SK-N-SH treated with all-trans-retinoic acid at 6 μM for 48 hours (cell line): ENCODE measurements at regions not wholly inside any gene's neighbourhood (a gene's known extent, or its start where the extent isn't known, plus 50 kb on each side); places are given as distances from the start of the nearest gene placed in this dataset.

Experiments
- ATAC-seq: fragments of 200-7000 bp; cut with Tn5 transposase; 3 replicates; pipeline ENCODE4 v1.9.1; 2020; ENCODE audit warnings: mild to moderate bottlenecking, moderate library complexity
- ARNTL ChIP-seq: fragments of 450-650 bp; formaldehyde crosslinking; IDR thresholded peaks from 2 replicates; pipeline ENCODE4 v1.5.0; 2020; ENCODE audit warnings: low read depth, mild to moderate bottlenecking, moderate library complexity, borderline replicate concordance
- BACH2 ChIP-seq: fragments of 250-450 bp; sonication (Bioruptor Pico); IDR thresholded peaks from 2 replicates; pipeline ENCODE4 v1.9.0; 2021; ENCODE audit warnings: mild to moderate bottlenecking, borderline replicate concordance
- CSDC2 ChIP-seq: fragments of 250-450 bp; sonication (Bioruptor Pico); IDR thresholded peaks from 2 replicates; pipeline ENCODE4 v1.5.0; 2020; ENCODE audit warnings: mild to moderate bottlenecking, moderate library complexity
- ESRRG ChIP-seq: fragments of 250-450 bp; sonication (Bioruptor Pico); IDR thresholded peaks from 2 replicates; pipeline ENCODE4 v1.6.1; 2021; ENCODE audit warnings: mild to moderate bottlenecking
- GLIS3 ChIP-seq: fragments of 250-450 bp; sonication (Bioruptor Pico); IDR thresholded peaks from 2 replicates; pipeline ENCODE4 v1.5.0; 2020; ENCODE audit warnings: mild to moderate bottlenecking, moderate library complexity
- ISL1 ChIP-seq: fragments of 250-450 bp; sonication (Bioruptor Pico); IDR thresholded peaks from 2 replicates; pipeline ENCODE4 v2.1.2; 2022; ENCODE audit warnings: mild to moderate bottlenecking, moderate library complexity
- OSR1 ChIP-seq: fragments of 250-450 bp; sonication (Bioruptor Pico); IDR thresholded peaks from 2 replicates; pipeline ENCODE4 v1.8.0; 2022; ENCODE audit warnings: moderate library complexity, mild to moderate bottlenecking, inconsistent platforms
- POU6F1 ChIP-seq: fragments of 250-450 bp; sonication (Bioruptor Pico); IDR thresholded peaks from 2 replicates; pipeline ENCODE4 v1.8.0; 2021; ENCODE audit warnings: low read depth, mild to moderate bottlenecking, moderate library complexity, borderline replicate concordance
- PPARA ChIP-seq: fragments of 250-450 bp; sonication (Bioruptor Pico); IDR thresholded peaks from 2 replicates; pipeline ENCODE4 v1.5.0; 2020; ENCODE audit warnings: mild to moderate bottlenecking, borderline replicate concordance
- RARB ChIP-seq: fragments of 250-450 bp; sonication (Bioruptor Pico); IDR thresholded peaks from 2 replicates; pipeline ENCODE4 v1.8.0; 2021; ENCODE audit warnings: mild to moderate bottlenecking, moderate library complexity
- SNAI2 ChIP-seq: fragments of 250-450 bp; sonication (Bioruptor Pico); IDR thresholded peaks from 2 replicates; pipeline ENCODE4 v1.5.0; 2020; ENCODE audit warnings: mild to moderate bottlenecking, moderate library complexity
- TOX ChIP-seq: fragments of 250-450 bp; sonication (Bioruptor Pico); IDR thresholded peaks from 2 replicates; pipeline ENCODE4 v1.8.0; 2021; ENCODE audit warnings: mild to moderate bottlenecking, moderate library complexity, borderline replicate concordance
- ZC3H10 ChIP-seq: fragments of 250-450 bp; sonication (Bioruptor Pico); IDR thresholded peaks from 2 replicates; pipeline ENCODE4 v1.5.1; 2021; ENCODE audit warnings: mild to moderate bottlenecking, moderate library complexity
- ZFP3 ChIP-seq: fragments of 250-450 bp; sonication (Bioruptor Pico); IDR thresholded peaks from 2 replicates; pipeline ENCODE4 v1.5.0; 2020; ENCODE audit warnings: mild to moderate bottlenecking, moderate library complexity
- ZFP30 ChIP-seq: fragments of 450-650 bp; formaldehyde crosslinking; IDR thresholded peaks from 2 replicates; pipeline ENCODE4 v1.5.0; 2022; ENCODE audit warnings: mild to moderate bottlenecking, moderate library complexity
- ZNF565 ChIP-seq: fragments of 450-650 bp; formaldehyde crosslinking; conservative IDR thresholded peaks from 2 replicates; pipeline ENCODE4 v1.5.0; 2020; ENCODE audit warnings: low read depth, mild to moderate bottlenecking, moderate library complexity
- ZNF70 ChIP-seq: fragments of 450-650 bp; formaldehyde crosslinking; IDR thresholded peaks from 2 replicates; pipeline ENCODE4 v1.5.0; 2020; ENCODE audit warnings: mild to moderate bottlenecking, moderate library complexity
- ZNF8 ChIP-seq: fragments of 450-650 bp; formaldehyde crosslinking; IDR thresholded peaks from 2 replicates; pipeline ENCODE4 v1.5.0; 2020; ENCODE audit warnings: mild to moderate bottlenecking, moderate library complexity
- TF ChIP-seq, protein P1 (sequence below): fragments of 250-450 bp; sonication (Bioruptor Pico); IDR thresholded peaks from 2 replicates; pipeline ENCODE4 v1.5.1; 2021; ENCODE audit warnings: mild to moderate bottlenecking, moderate library complexity
- TF ChIP-seq, protein P2 (sequence below): fragments of 250-450 bp; sonication (Bioruptor Pico); IDR thresholded peaks from 2 replicates; pipeline ENCODE4 v1.8.0; 2020; ENCODE audit warnings: mild to moderate bottlenecking, moderate library complexity, borderline replicate concordance
- TF ChIP-seq, protein P3 (sequence below): fragments of 250-450 bp; sonication (Bioruptor Pico); IDR thresholded peaks from 2 replicates; pipeline ENCODE4 v1.5.0; 2020; ENCODE audit warnings: mild to moderate bottlenecking, moderate library complexity
- TF ChIP-seq, protein P4 (sequence below): fragments of 250-450 bp; sonication (Bioruptor Pico); IDR thresholded peaks from 2 replicates; pipeline ENCODE4 v1.5.1; 2020; ENCODE audit warnings: low read depth, mild to moderate bottlenecking, moderate library complexity

GRCh38 chr9:19995619-19996018 lies 206.8 kb upstream of the SLC24A2 start:
- ATAC-seq, result no peak
- TF ChIP-seq GLIS3 (no peak), BACH2 (CRISPR knock-in tag) (no peak), PPARA (no peak), SNAI2 (CRISPR knock-in tag) (no peak), TOX (CRISPR knock-in tag) (no peak), RARB (CRISPR knock-in tag) (no peak), ZNF8 (CRISPR knock-in tag) (no peak), ESRRG (CRISPR knock-in tag) (no peak), CSDC2 (CRISPR knock-in tag) (no peak), ISL1 (CRISPR knock-in tag) (no peak), POU6F1 (CRISPR knock-in tag) (no peak), ZNF565 (no peak), ZFP3 (no peak)
- TF ChIP-seq, protein P1, sequence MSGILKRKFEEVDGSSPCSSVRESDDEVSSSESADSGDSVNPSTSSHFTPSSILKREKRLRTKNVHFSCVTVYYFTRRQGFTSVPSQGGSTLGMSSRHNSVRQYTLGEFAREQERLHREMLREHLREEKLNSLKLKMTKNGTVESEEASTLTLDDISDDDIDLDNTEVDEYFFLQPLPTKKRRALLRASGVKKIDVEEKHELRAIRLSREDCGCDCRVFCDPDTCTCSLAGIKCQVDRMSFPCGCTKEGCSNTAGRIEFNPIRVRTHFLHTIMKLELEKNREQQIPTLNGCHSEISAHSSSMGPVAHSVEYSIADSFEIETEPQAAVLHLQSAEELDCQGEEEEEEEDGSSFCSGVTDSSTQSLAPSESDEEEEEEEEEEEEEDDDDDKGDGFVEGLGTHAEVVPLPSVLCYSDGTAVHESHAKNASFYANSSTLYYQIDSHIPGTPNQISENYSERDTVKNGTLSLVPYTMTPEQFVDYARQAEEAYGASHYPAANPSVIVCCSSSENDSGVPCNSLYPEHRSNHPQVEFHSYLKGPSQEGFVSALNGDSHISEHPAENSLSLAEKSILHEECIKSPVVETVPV, result no peak
- TF ChIP-seq, protein P2, sequence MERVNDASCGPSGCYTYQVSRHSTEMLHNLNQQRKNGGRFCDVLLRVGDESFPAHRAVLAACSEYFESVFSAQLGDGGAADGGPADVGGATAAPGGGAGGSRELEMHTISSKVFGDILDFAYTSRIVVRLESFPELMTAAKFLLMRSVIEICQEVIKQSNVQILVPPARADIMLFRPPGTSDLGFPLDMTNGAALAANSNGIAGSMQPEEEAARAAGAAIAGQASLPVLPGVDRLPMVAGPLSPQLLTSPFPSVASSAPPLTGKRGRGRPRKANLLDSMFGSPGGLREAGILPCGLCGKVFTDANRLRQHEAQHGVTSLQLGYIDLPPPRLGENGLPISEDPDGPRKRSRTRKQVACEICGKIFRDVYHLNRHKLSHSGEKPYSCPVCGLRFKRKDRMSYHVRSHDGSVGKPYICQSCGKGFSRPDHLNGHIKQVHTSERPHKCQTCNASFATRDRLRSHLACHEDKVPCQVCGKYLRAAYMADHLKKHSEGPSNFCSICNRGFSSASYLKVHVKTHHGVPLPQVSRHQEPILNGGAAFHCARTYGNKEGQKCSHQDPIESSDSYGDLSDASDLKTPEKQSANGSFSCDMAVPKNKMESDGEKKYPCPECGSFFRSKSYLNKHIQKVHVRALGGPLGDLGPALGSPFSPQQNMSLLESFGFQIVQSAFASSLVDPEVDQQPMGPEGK, result no peak

DNA sequence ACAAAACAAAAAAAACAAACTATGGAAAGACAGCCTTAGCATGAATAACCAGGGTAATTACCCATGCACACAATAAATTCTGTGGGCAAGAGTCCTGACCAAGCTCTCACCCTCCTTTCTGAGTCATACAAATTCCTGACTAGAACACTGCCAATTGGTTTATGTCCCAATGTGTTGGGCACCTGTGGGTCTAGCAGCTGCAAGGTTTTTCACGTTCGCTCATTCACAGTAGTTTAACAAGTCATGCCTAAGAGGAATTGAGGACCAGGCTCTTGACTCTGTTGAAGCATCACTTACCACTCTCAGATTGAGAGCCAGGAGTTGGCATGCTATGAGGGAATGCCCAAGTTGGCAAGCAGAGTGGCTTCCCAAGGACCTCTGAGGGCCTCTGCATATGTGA lies 205.5 kb upstream of the SLC24A2 start:
- no peak for ATAC-seq
- TF ChIP-seq CSDC2 (CRISPR knock-in tag) (no peak), OSR1 (no peak), ZNF565 (no peak), GLIS3 (no peak), ZFP30 (no peak), SNAI2 (CRISPR knock-in tag) (no peak)

DNA sequence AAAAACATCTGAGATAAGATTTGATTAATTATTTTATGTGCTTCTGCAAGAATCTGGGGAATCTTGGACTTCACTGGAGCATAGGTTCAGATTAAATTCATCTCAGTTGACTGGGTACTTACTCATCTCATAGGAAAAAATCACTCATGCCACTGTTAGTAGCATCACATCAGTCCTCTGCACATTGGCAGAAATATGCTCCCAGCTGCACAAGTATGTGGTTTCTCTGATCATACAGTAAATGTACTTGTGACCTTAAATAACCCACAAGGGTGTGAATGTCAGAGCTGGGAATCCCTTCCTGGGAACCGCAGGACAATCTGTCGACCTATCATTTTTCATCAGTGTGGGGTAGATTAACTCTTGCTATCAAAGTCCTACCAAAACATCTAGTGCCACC lies 203.7 kb upstream of the SLC24A2 start:
- no peak for ATAC-seq
- no peak for TF ChIP-seq GLIS3
- TF ChIP-seq POU6F1 (CRISPR knock-in tag), result no peak
- no peak for TF ChIP-seq ESRRG (CRISPR knock-in tag)
- no peak for TF ChIP-seq ZNF70 (CRISPR knock-in tag)

DNA sequence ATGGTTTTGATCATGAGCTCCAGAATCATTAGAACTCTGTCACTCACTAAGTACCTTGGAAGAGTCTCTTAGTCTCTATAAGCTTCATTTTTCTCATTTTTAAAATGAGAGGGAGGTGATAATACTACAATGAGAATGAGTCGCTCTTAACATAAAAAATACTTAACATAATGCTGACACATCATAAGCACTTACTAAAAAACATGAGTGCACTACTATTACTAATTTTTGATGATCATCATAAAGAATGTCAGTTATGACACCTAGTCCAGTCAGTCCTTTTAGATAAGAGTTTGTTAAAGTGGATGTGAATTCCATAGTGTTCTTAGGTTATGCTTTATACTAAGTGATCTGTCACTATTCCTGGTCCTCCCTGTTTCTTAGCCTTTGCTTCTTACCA lies 200.4 kb upstream of the SLC24A2 start:
- ATAC-seq, result no peak
- no peak for TF ChIP-seq PPARA
- no peak for TF ChIP-seq ZFP3
- TF ChIP-seq ZNF8 (CRISPR knock-in tag), result no peak
- TF ChIP-seq, all 23 proteins: peak for 0

- no peak for ATAC-seq
Measured at GRCh38 chr9:19988281-19988680, 199.4 kb upstream of the SLC24A2 start.

More at GRCh38 chr9:19988281-19988680, 199.4 kb upstream of the SLC24A2 start:
- TF ChIP-seq ZNF8 (CRISPR knock-in tag) (no peak), SNAI2 (CRISPR knock-in tag) (no peak), ZFP30 (no peak), ZNF565 (no peak), ESRRG (CRISPR knock-in tag) (no peak), ARNTL (CRISPR knock-in tag) (no peak), ZC3H10 (no peak), ZFP3 (no peak)
- TF ChIP-seq, protein P3, sequence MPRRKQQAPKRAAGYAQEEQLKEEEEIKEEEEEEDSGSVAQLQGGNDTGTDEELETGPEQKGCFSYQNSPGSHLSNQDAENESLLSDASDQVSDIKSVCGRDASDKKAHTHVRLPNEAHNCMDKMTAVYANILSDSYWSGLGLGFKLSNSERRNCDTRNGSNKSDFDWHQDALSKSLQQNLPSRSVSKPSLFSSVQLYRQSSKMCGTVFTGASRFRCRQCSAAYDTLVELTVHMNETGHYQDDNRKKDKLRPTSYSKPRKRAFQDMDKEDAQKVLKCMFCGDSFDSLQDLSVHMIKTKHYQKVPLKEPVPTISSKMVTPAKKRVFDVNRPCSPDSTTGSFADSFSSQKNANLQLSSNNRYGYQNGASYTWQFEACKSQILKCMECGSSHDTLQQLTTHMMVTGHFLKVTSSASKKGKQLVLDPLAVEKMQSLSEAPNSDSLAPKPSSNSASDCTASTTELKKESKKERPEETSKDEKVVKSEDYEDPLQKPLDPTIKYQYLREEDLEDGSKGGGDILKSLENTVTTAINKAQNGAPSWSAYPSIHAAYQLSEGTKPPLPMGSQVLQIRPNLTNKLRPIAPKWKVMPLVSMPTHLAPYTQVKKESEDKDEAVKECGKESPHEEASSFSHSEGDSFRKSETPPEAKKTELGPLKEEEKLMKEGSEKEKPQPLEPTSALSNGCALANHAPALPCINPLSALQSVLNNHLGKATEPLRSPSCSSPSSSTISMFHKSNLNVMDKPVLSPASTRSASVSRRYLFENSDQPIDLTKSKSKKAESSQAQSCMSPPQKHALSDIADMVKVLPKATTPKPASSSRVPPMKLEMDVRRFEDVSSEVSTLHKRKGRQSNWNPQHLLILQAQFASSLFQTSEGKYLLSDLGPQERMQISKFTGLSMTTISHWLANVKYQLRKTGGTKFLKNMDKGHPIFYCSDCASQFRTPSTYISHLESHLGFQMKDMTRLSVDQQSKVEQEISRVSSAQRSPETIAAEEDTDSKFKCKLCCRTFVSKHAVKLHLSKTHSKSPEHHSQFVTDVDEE (CRISPR knock-in tag), result no peak
- TF ChIP-seq, protein P4, sequence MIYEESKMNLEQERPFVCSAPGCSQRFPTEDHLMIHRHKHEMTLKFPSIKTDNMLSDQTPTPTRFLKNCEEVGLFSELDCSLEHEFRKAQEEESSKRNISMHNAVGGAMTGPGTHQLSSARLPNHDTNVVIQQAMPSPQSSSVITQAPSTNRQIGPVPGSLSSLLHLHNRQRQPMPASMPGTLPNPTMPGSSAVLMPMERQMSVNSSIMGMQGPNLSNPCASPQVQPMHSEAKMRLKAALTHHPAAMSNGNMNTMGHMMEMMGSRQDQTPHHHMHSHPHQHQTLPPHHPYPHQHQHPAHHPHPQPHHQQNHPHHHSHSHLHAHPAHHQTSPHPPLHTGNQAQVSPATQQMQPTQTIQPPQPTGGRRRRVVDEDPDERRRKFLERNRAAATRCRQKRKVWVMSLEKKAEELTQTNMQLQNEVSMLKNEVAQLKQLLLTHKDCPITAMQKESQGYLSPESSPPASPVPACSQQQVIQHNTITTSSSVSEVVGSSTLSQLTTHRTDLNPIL, result no peak
